ENCODE measurements at regions not wholly inside any gene's neighbourhood (a gene's known extent, or its start where the extent isn't known, plus 50 kb on each side); places are given as distances from the start of the nearest gene placed in this dataset.

GRCh38 chr1:214837376-214837775 is 234.4 kb downstream of the CENPF start:
- TF ChIP-seq CTCF (IDR thresholded peaks at IDR 0.05) (no peak), POLR2A (IDR thresholded peaks at IDR 0.05) (no peak), EP300 (IDR thresholded peaks at IDR 0.05) (no peak)
